Fibroblast of skin of abdomen (primary cell): ENCODE measurements at regions not wholly inside any gene's neighbourhood (a gene's known extent, or its start where the extent isn't known, plus 50 kb on each side); places are given as distances from the start of the nearest gene placed in this dataset.
"Not testable (repeated sequence)": the region's sequence is repeated elsewhere in the genome, so short reads cannot be mapped to it uniquely, and the experiment has no call there.

ENCODE experiments used
- DNase-seq: peaks from one replicate; pipeline ENCODE4 v3.0.0-alpha.2; 2013

- peak; percentile 7 for DNase-seq
These were observed 473.1 kb upstream of the PODXL start for GRCh38 chr7:132029369-132030085.

DNA sequence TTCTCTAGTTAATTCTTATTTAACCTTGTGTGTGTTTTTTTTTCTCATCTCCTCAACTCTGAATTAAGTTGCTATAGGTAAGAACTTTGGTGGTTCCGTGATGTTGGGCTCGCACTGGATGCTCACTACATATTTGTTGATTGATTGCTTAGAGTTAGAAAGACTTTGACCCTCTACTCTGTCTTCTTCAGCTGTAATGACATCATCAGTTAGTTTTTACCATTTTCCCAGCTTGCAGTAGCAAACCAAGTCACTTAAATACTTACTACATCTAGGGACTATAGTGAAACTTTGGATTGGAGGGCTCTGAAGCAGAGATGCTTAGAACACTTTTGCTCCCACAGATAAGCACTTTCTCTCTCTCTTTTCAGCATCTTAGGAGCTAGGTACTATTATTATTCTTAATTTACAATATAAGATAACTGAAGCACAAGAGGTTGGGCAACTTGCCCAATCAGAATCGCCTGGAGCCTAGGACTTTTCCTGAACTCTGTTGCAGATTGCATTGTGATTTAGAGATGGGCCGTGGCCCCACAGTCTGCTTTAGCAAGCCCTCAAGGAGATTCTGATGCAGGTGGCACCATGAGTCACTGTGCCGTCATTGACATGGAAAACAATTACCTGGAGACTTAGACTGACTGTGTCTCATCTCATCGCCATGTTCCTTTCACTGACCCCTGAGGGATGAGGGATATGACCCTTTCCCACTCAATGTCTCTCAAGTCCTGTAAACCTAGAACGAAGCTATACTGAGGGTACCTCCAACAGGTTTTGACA lies 471.9 kb upstream of the PODXL start:
- DNase-seq, result no peak

- no peak for DNase-seq
These were observed 467.9 kb upstream of the PODXL start for GRCh38 chr7:132024290-132024689.

- DNase-seq, result no peak
These were observed 467.0 kb upstream of the PODXL start for GRCh38 chr7:132023466-132023865.

- no peak for DNase-seq
These were observed 465.8 kb upstream of the PODXL start for GRCh38 chr7:132022188-132022587.

- DNase-seq, result no peak
These were observed 463.3 kb upstream of the PODXL start for GRCh38 chr7:132019703-132020102.

- DNase-seq, result peak; percentile 17
These were observed 453.4 kb upstream of the PODXL start for GRCh38 chr7:132009778-132010177.

GRCh38 chr7:132004529-132004928 lies 448.1 kb upstream of the PODXL start:
- DNase-seq, result peak; percentile 56

DNA sequence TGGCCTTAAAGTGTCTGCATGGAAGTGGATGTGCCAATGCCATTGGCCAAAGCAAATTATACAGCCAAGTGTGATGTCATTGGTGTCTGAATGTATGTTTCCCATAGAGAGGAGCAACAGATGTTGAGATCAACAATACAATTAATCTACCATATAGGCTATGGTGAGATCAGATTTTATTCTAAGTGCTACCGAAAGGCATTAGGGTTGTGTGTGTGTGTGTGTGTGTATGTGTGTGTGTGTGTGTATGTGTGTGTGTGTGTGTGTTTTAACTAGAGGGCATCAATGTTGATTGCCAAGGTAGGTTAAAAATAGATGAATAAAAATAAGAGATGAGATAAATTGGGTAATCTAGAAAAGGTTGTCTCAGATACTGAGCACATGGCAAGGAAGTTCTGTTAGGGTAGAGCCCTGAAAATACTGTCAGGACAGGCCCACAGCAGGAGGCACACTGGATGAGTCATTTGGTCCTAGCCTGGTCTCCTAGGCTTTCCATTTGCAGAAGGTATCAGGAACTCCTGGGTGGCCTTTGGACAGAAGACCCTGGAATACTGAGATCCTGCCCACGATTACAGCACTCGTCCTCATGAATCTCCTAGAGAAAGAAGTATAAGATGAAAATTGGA lies 446.0 kb upstream of the PODXL start:
- no peak for DNase-seq

DNA sequence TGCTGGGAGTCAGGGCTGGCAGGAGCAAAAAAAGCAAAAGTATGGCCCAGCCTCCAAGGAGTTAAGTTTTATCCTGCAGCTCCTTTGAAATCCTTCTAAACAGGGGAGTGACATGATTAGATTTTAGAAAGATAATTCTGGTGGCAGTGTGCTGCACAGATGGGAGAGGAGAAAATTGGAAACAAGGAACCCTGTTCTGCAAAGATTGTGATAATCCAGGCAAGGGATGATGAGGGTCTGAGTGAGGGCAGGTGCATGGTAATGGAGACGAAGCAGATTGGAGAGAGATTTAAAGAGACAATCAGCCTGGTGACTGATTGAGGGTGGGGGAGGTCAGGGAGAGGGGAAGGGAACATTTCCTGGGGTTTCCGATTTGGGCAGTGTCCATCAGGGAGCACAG lies 444.7 kb upstream of the PODXL start:
- DNase-seq, result no peak

DNA sequence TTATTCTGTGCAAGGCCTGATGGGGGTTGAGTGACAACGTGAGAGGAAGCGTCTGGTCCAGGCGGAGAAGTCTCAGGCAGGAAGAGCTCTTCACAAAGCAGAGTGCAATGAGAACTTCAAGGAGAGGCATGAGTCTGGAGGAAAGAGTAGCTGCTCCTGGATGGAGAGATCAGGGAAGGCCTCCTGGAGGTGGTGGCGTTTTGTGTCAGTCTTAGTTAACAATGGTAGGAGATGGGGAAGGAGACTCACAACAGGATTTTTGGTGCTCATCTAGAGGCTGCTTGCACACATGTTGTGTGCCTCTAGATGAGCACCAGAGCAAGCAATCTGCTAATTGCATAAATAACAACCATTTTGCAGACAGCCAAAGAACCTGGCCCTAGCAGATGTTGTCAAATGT lies 442.8 kb upstream of the PODXL start:
- DNase-seq, result no peak

GRCh38 chr7:131995324-131995723 lies 438.9 kb upstream of the PODXL start:
- no peak for DNase-seq

DNA sequence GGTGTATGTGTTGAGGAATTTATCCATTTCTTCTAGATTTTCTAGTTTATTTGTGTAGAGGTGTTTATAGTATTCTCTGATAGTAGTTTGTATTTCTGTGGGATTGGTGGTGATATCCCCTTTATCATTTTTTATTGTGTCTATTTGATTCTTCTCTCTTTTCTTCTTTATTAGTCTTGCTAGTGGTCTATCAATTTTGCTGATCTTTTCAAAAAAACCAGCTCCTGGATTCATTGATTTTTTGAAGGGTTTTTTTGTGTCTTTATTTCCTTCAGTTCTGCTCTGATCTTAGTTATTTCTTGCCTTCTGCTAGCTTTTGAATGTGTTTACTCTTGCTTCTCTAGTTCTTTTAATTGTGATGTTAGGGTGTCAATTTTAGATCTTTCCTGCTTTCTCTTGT lies 424.6 kb upstream of the PODXL start:
- DNase-seq, result not testable (repeated sequence)

DNA sequence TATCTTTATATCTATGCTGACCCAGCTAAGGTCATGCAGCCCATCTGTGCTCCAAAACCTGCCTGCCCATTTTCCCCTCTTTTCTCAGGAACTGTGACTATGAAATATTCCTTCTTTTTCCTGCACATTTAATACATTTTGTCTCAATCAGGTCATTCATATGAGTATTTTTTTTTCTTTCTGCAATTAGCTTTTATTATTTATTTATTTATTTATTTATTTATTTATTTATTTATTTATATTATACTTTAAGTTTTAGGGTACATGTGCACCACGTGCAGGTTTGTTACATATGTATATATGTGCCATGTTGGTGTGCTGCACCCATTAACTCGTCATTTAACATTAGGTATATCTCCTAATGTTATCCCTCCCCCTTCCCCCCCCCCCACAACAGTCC lies 421.7 kb upstream of the PODXL start:
- DNase-seq, result not testable (repeated sequence)

DNA sequence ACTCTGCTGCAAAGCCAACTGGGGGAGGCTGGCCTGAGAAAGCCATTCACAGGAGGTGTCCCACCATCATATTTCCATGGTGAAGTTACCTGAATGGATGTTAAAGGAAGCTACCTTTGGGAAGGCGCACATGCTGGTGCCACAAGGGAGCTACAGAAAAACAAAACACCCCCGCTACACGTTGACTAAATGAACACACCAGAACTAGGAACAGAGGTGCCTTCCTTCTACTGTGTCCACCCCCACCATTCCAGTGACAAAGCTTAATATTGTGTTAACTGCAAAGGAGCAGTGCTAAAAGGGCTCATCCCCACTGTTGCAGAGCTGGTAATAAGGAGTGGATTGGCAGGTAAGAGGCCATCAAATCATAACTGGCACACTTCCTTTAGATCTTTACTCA lies 420.0 kb upstream of the PODXL start:
- no peak for DNase-seq

- no peak for DNase-seq
These were observed 418.2 kb upstream of the PODXL start for GRCh38 chr7:131974671-131975070.

GRCh38 chr7:131972251-131972650 lies 415.8 kb upstream of the PODXL start:
- DNase-seq, result no peak

DNA sequence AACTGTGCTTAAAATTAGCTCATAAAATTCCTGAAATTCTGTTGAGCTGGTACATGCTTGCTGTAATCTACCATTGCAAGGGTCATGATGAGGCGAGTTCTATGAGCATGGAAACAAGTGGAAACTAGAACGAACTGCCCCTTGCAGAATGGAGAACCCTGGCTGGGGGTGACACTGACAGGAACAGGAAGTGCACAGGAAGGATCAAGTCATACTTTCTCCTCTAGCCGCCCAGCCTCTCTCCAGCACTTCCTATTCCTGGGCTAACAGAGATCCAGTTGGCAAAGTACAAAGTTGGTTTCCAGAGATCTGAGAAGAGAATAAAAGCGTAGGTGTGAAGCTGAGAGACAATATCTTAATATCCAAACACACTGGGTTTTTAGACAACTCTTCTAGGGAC lies 414.2 kb upstream of the PODXL start:
- DNase-seq, result no peak

DNA sequence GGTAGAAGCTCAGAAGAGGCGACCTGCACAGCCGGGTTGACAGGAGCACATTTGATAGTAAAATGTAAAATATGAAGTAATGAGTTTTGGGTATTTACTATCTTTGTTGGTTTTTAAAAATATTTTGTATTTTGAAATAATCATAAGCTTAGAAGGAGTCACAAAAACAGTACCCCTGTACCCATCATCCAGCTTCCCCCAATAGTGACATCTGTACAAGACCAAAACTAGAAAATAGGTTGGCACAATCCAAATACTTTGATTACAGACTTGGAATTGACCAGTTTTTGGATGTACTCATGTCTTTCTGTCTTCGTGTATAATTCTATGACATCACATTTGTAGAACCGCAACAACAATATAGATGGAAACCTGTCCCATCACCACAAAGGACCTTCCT lies 413.1 kb upstream of the PODXL start:
- no peak for DNase-seq

- DNase-seq, result no peak
These were observed 410.8 kb upstream of the PODXL start for GRCh38 chr7:131967216-131967730.

- DNase-seq, result no peak
These were observed 407.8 kb upstream of the PODXL start for GRCh38 chr7:131964203-131964602.

DNA sequence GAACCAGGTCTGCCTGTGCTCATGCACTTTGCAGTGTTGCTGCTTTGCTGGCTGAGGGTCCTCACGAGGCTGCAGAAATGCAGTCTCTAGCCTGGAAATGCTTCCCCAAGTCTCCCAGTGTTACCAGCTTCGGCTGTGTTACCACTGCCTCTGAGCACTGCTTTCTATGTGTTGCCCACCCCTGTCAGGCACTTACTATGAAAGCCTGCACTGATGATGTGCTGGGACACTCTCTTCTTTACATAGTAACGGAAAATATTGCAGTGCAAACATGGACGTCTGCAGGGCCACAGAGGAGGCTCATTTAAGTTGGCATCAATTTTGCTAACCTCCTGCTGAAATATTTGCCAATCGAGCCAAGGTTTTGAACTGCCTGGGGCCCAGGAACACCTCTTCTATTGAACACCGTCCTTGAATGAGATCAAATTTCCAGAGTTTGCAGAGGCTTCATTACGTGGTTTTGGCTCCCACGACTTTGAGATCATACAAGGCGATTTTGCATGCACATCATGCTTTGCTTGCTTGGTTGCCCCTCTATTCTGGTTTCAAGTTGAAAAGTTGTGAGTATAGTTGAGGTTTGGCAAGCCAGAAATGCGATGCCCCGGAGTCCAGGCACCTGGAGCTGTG lies 404.7 kb upstream of the PODXL start:
- no peak for DNase-seq
